HG03060 (cell line): ENCODE measurements at regions not wholly inside any gene's neighbourhood (a gene's known extent, or its start where the extent isn't known, plus 50 kb on each side); places are given as distances from the start of the nearest gene placed in this dataset.
"Not testable (repeated sequence)": the region's sequence is repeated elsewhere in the genome, so short reads cannot be mapped to it uniquely, and the experiment has no call there.

Source experiments
- ATAC-seq: cut with Tn5 transposase; IDR thresholded peaks from one replicate; pipeline ENCODE4 v1.9.1; 2021; ENCODE audit warnings: low read depth, moderate number of reproducible peaks; ENCODE audit not compliant: unreplicated experiment

DNA sequence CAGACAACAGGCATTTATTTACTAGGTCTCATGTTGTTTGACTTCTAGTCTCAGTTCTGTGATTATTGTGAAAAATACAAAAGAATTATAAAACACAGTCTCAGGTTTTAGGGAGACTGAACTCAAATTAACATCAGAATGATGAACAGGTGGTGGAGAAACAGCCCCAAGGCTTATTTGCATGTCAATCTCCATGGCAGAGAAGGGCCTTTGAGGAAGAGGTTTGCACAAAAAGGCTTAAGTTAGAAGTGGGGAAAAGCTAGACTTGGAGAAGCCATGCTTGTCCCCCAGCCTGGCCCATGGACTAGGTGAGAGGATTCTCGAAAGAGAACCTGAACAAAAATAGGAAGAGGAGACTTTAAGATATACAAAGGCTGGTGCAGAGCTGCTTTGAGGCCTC lies 183.3 kb downstream of the EDN1 start:
- no peak for ATAC-seq

DNA sequence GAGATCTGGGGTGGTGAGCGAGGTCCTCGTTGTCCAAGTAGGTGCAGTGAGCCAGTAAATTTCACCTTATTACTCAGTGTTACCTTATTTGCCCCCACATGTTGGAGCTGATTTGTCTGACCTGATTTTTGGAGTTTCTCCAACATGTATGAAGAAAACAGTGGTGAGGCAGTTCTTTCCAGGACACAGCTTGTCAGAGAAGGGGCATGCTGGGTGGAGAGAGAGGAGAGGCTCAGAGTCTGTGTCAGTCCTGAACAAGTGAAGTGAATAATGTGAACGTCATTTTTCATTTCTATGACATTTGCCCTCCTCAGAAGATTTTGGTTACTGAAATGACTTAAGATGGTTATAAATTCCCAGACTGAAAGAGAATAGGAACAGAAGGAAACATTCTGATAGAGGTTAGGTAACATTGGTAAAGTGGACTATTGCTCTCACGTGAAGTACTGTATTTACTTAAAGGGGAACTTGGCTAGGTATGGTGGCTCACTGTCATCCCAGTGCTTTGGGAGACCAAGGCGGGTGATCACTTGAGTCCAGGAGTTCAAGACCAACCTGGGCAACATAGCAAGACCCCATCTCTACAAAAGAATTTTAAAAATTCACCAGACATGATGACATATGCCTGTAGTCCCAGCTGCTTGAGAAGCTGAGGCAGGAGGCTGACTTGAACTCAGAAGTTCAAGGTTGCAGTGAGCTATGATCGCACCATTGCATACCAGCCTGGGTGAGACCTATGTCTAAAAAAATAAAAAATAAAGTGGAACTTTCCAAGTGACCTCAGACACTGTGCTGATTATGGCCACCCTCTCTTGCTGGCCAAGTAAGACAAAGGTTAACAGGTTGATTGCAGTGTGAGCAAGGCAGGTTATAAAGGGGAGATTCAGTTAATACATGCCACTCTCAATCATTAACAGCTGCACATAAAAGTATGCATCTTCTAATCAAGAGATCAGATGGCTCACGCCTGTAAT lies 184.3 kb downstream of the EDN1 start:
- no peak for ATAC-seq

DNA sequence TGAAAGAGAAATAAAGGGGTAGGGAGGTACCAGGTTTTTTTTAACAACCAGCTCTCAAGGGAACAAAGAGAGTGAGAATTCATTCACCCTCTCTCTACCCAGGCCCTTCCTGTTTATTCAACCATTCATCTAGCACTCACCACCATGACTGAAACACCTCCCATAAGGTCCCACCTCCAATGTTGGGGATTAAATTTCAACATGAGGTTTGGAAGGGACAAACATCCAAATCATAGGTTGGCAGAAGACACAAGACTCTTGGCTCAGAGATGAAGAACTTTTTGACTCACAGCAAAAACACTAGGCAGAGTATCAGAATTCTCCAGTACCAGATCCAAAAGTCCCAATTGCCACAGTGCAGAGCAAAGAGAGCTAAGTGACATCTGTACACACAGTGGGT lies 186.3 kb downstream of the EDN1 start:
- ATAC-seq = no peak

DNA sequence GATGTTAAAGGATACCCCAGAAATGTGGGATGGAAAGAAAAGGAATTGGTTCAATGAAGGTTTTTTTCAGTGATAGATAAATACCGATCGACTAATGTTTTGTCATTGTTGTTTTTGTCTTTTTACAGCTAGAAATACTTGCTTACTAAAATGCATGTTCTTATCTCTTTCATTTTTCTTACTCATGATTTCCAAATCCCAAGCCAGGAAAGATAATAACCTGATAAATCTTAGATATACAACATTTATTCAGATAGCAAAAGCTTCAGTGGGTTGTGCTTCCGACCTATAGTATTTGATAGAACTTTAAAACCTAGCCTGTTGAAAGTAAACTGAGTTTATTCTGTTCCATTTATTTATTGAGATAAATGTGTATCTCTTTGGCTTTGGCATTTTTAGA lies 187.5 kb downstream of the EDN1 start:
- no peak for ATAC-seq

DNA sequence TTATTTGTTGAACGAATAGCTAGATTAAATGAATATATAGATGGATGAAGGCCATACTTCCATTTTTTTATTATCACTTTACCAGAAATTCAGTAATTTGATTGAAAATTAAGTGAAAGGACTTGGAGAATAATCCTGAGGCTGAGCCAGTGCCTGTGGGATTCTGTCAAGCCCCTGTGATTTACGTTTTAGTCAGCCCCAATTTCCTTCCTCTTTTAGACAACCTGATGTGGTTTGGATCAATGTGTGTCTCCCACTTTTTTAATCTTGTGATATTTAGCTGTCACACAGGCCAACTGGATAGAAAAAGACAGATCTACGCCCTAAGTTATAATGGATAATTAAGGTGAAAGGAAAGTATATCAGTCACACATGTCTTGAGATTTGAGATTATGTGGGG lies 188.8 kb downstream of the EDN1 start:
- ATAC-seq = no peak

DNA sequence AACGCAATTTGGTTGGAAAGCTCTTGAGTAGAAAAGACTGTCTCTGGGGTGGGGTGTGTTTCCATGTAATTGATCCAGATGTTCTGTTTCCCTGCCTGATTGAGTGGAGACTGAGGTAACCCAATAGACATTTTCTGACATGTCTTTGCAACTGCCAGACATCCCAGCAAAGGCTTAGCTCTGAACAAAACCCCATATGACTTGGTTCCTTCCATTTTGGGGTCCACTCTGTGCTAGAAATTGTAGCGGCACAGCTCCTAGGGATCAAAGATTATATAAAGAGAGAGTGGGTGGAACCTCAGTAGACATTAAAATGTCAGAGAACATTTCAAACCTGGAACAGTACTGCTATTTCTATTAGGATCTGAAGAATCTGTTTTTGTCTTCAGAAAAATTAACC lies 189.3 kb downstream of the EDN1 start:
- no peak for ATAC-seq

DNA sequence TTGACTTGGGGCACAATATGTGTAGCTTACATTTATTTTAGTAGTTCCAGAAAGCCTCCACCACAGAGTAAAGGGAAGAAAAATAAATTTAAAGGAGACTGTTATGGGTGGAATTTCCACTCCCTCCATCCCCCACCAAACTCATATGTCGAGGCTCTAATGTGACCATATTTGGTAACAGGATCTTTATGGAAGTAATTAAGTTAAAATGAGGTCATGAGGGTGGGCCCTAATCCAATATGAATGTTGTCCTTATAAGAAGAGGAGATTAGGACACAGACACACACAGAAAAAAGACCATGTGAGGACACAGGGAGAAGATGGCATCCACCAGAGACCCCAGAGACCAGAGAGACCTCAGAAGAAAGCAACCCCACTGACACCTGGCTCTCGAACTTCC lies 189.7 kb downstream of the EDN1 start:
- no peak for ATAC-seq

DNA sequence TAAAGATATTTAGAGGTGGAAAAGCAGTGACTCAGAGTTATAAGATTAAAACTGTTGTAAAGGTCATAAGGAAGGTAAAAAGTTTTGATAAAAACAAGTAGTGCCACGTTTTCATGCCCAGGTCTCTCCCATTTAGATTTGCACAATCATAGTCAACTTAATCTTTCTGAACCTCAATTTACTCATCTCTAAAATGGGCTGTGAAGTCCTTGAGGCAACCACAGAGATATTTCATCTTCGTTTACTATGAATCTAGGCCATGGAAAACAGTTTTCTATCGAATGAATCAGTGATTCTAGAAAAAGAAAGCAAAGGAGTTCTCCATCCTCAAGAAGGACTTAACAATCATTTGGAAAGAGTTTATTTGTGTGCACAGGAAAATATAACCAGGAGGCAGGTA lies 190.2 kb downstream of the EDN1 start:
- ATAC-seq = no peak

DNA sequence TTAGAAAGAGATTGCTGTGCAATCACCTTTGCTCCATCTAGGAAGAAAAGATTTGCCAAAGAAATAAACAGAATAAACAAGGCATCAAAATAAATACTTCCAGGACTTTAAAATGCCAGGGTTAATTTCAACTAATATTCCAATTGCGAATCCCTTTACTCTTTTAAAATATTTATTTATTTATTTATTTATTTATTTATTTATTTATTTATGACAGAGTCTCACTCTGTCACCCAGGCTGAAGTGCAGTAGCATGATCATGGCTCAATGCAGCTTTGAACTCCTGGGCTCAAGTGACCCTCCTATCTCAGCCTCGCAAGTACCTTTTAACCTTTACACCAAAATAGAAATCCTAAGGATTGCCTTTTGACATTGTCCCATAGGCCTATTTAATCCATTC lies 191.1 kb downstream of the EDN1 start:
- no peak for ATAC-seq

DNA sequence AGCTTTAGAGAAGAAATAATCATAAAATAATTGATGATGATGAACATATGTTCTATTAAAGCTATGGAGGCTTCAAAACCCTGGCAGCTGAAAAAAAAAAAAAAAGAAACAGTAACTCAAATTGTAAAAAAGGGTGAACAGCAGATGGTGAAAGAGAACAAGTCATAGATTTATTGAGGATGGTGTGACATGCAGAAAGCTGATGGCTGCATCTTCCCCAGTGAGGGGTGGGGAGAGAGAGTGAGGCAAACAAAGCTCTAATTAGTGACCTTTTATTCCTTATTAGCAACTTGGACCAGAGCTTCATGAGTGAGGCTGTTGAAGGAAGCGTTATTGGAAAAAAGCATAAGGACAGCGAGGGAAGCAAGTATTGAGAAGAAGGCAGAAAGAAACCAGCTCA lies 191.7 kb downstream of the EDN1 start:
- ATAC-seq = no peak

DNA sequence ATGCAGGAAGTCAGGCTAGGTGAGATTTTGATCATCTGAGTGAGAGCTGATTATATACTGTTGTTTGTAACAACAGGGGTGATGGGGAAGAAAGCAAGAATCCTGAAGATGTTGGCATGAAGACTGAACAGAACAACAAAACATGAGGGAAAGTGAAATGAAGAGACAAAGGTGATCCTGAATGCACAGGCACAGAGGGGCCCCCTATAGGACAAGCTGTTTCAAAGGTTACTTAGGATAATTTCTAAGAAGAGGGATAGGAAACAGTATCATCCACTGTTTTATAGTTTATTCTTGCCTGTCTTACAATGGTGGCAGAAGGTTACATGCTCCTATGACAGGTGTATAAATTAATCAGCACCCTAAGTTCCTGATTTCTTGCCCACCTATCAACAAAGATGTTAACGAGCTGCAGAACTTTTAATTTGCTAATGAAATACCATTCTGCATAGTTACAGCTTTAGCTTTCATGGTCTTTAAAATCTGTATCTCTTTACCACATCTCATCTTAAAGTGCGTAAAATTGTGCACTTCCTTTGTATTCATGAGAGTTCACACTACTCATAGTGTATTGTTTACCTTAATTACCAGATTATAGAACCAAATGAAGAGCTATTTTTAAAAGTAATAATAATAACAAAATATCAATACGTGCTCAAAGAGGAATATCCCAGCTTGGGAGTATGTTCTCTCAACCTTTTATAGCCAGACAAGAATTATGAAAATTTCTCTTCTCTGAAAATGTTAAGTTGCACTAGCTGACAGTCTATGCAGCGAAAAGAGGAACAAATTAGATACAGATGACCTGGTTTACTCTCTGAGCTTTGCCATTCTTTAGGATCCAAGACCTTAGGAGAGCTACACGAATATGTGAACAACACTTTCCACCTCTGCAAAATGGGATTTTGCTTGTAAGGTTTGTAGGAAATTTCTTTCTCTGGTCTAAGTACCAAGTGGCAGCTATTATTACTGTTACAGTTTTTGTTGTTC lies 192.5 kb downstream of the EDN1 start:
- no peak for ATAC-seq

DNA sequence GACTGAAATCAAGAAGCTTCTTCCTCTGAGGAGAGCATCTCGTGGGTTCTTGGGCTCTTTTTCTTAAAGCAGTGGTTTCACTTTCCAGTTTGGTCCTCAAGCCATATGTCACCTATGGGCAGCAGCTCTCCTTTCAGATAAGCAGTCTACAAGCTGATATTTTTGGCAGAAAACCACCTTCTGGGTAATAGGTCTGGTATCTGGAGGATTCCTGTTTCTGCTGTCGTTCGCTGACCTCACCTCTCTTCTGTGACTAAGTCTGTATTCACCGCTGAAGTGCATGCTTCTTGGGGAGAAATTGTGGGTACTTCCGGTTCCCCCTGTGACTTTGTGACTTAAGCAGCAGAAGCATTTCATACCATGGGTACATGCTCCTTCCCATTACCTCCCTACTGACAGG lies 193.6 kb downstream of the EDN1 start:
- ATAC-seq = no peak

DNA sequence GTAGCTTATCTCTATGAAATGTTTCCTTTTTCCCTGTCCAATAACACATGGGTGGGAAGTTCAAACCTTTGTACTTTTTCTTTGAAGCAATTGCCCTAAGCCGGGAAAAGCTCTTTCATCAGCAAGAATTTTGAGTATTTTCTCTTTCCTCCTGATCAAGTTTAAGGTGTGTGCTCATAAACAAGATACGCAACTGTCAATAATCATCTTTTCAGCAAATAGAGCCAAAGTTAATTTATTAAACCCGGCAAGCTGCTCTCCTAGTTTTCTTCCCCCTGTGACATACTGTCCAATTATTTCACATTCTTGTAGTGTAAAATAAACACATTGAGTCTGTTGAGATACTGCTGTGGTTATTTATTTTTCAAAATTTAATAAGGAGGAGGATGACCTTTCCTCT lies 194.4 kb downstream of the EDN1 start:
- no peak for ATAC-seq

DNA sequence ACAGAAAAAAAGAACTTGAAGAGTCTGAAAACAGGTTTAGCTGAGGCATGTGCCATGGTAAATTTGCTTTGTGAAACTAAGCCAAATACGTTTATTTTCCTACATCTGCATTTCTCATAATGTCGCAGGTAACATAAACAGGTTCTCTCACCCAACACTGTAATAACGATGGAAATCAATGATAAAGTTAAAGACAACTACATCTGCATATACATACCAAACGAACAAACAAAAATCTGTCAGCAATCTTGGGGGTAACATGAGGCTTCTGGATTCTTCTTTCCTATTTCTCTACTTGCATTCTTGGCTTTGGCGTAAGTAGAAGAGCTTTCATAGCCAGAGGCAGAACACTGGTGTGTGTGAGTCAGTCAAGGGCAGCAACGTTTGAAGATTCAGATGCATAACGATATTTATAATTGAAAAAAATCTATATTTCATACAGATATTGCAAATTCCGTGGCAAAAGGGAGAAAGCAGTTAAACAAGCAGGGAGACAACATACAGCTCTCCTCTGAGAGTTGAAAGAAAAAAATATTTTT lies 195.1 kb downstream of the EDN1 start:
- no peak for ATAC-seq

DNA sequence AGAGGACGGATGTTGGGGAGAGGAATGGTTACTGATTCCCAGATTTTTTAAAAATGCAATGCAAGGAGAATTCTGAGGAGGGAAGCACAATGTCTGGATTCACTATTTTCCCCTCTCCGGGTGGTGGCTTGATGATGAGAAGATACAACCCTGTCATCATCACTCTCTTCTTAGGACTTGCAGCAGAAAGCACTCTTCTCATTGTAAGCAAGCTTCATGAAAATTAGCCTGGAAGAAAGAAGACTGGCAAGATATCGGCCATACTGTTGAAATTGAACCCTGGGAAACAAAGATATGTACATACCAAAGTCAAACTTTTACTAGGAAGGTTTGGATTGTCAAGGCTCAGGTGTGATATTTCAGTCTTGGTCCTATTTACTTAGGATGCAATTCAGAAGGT lies 195.7 kb downstream of the EDN1 start:
- ATAC-seq = no peak

DNA sequence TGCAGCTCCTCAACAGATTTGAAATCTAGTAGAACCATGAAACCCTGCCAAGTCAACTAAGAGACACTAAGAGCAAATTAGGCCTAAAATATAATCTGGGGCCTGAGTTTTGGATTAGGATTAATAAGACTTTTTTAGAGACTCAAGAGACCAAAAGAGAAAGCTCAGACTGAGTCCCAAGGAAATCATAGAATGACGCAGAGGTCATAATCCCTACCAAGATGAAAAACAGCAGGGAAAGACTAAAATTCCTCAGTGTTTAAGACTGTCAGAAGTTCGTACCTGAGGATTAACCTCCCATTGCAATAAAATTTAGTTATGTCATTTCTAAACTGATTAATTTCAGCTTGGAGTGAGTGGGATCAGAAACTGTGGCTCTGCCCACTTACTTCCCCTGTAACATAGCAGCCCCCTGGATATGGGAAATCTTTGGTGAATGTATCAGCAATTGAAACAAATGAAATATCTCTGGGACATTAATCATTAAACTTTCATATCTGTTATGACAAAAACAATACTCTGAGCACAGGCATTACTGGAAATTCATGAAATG lies 200.3 kb downstream of the EDN1 start:
- no peak for ATAC-seq

DNA sequence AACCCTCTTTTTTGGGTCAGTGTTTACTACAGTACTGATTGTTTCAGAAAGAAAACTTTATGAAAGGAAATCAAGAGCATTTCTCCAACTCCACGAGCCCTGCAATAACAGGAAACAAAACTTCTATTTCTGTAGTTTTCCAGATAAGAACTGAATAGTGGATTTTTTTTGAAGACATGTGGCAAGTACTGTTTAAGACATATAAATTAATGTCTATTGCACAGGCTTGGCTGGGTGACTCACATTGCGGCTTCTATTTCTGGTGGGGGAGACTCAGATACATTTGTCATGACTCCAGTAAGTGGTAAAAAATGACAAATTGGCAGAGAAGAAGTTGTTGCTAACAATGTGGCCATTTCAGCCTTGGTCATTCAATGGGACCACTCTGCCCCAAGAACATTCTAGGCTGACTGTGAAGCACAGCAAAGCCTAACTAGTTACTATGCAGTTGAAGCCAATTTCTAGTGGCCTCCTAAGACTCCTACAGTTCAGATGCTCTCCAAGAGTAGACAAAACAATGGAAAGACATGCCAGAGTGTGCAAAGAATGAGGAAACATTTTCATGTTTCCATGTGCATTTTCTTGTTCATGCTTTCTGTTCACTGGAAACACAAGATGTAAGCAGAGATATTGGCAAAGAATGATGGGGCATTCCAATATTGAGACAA lies 200.9 kb downstream of the EDN1 start:
- no peak for ATAC-seq

DNA sequence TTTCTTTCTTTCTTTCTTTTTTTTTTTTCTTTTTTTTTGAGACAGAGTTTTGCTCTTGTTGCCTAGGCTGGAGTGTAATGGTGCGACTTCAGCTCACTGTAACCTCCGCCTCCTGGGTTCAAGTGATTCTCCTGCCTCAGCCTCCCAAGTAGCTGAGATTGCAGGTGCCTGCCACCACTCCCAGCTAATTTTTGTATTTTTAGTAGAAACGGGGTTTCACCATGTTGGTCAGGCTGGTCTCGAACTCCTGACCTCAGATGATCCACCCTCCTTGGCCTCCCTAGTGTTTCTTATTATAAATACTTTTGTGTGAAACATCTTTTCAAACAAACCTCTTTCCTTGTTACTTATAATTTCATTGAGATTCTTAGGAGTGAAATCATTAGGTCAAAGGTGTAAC lies 202.8 kb downstream of the EDN1 start:
- not testable (repeated sequence) for ATAC-seq

DNA sequence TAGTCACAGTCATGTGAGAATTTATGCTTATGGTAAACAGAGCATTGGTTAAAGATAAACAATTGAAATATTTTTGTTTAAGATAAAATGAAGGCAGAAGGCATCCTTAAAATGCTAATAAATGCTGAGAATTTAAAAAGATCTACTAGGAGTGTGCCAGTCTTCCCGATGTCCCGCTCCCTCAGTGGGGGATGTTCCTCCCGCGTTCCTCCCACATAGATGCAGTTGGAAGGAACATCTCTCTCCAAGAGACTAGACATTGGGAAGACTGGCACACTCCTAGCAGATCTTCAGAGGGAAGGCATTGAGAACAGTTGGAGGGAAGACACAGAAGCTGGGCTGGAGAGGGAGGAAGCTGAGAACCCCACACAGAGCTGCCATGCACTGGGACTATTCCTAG lies 203.3 kb downstream of the EDN1 start:
- no peak for ATAC-seq

DNA sequence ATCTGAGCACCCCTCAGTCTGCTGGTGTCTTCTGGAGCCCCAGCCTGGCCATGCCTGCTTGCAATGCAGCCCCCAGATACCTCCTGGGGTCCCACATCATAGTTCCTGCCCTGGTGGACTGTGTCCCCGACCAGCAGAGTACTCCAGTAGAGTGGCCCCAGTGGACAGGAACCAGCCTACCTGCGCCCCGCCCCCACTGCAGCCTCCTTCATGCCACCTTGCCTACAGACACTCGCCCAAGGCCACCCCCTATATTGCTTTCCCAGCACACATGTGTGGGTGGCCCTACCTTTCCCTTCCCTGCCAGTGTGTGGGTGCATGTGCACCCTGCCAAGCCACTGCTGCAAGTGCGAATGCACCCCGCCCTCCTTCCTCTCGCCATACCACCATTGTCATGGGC lies 204.0 kb downstream of the EDN1 start:
- ATAC-seq = no peak
